GM18502 (cell line): ENCODE measurements at regions not wholly inside any gene's neighbourhood (a gene's known extent, or its start where the extent isn't known, plus 50 kb on each side); places are given as distances from the start of the nearest gene placed in this dataset.

Experiments
- ATAC-seq: cut with Tn5 transposase; IDR thresholded peaks from one replicate; pipeline ENCODE4 v1.9.1; 2021; ENCODE audit warnings: mild to moderate bottlenecking; ENCODE audit not compliant: unreplicated experiment, poor library complexity

DNA sequence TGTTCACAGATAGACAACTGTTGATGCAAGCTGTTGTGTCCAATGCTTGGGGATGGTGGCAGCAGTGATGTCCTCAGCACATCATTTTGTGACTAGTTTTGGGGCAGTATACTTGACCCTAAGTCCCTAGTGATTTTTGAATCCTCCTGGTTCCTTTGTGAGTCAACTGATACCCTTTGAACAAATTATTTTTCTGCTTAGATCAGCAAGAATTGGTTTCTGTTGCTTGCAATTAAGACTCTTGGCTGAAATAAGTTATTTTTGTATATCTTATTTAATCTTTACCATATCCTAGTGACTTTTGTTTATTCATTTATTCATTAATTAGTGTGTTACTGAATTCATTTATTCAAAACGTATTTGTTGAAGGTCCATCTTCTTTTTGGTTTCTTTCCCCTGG is 392.0 kb upstream of the SGCD start:
- no peak for ATAC-seq

DNA sequence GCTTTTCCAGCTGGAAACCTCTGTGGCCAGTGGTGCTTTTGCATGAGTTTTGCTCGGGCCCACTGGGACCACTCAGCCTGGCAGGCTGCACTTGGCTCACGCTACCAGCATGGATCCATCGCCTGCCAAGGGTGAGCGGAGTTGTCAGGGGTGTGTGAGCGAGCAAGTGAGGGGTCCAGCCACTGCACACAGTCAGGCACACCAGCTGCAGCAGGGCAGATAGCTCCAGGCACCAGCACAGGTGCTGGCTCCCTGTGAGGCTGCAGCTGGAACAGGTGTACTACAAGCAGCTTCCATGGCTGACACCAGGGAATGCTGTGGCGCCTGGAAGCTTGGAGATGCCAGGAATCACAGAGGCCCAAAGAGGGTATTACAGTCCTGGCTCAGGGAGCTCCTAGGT is 391.2 kb upstream of the SGCD start:
- ATAC-seq: no peak

DNA sequence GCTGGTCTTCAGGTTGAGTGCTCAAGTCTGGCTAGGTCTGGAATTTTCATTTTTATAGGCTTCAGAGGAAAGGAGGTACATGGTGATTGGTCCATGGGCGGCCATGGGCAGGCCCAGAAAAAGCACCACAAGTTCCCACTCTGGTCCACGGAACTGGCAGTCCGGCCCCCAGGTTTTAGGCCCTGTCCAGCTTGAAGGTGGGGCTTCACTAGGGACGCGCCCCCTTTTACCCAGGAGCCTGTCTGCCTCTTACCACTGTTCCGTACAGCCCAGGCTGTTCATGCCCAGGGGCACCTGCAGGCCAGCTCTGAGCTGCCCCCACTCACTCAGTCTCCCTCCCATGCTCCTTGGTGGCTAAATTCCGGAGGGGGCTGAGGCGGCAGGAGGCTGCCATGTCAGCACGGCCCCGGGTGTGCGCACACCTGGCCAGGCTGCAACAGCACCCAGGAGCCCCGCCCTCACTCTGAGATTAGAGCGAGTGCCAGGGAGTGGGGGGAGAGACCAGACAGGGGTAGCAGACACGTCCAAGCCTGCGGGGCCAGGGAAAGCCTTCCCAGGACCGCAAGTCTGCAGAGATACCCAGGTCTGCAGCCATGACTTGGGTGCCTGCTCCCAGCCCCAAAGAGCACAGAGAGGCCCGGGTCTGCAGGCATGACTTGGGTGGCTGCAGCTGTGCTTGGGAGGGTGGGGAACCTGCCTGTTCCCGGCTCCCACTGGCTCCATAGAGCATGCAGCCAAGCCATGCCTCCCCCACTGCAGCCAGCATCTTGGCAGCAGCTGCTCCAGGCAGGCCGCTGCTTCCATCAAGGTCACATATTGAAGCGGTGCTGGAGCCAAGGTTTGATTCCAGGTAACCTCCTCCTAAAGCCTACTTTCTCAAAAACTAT is 390.2 kb upstream of the SGCD start:
- no peak for ATAC-seq

- ATAC-seq: no peak
Observed at GRCh38 chr5:155938051-155938450, 388.9 kb upstream of the SGCD start.

- no peak for ATAC-seq
Observed at GRCh38 chr5:155941340-155941739, 385.6 kb upstream of the SGCD start.

GRCh38 chr5:155943516-155944407 is 383.2 kb upstream of the SGCD start:
- ATAC-seq: peak; percentile 95

GRCh38 chr5:155947394-155948062 is 379.4 kb upstream of the SGCD start:
- no peak for ATAC-seq

GRCh38 chr5:155948576-155948975 is 378.4 kb upstream of the SGCD start:
- ATAC-seq: no peak

DNA sequence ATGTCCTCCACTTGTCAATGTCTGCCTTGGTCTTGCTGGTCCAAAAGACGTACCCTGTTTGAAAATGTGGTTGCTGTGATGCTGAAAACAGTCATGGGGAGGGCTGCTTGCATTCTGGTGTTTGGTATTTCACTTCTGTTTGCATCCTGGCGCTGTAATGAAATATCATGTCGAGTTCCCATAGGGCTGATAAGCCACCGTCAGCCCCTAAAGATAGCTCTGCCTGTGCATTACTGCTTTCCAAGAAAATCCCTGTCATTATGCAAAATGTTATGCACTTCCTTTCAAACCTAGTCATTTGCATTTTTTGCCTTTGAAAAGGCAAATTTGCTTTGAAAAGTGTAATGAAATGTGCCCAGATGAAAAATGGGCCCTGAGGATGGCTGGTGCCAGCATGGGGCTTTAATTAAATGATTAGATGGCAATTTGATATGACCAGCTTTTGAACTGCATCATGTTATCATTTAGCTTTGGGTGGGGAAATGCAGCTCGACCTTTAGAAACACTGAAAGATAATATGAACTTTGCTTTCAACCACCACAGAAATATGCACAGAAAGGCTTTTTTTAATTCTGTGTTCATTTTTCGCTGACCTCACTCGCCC is 374.4 kb upstream of the SGCD start:
- ATAC-seq: no peak

- no peak for ATAC-seq
Observed at GRCh38 chr5:155953335-155953734, 373.6 kb upstream of the SGCD start.

- ATAC-seq: no peak
Observed at GRCh38 chr5:155954701-155955445, 372.1 kb upstream of the SGCD start.

GRCh38 chr5:155957884-155958283 is 369.1 kb upstream of the SGCD start:
- no peak for ATAC-seq

DNA sequence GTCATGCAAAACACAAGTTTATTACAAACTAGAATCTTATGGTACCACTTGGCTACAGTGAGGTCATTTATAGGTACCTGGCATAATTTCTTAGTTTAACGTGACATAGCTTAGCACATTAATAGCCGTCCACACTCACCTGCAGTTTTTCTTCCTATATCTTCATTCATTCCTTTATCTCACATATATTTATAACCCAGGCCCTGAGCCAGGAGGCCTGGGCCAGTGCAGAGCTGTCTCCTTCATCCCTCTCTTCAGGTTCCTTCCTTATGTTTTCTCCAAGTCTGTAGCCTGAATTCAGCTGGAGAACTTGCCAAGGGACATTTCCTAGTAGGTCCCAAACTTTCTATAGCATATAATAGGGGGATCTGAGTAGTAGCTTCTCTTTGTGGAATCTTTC is 367.9 kb upstream of the SGCD start:
- no peak for ATAC-seq

DNA sequence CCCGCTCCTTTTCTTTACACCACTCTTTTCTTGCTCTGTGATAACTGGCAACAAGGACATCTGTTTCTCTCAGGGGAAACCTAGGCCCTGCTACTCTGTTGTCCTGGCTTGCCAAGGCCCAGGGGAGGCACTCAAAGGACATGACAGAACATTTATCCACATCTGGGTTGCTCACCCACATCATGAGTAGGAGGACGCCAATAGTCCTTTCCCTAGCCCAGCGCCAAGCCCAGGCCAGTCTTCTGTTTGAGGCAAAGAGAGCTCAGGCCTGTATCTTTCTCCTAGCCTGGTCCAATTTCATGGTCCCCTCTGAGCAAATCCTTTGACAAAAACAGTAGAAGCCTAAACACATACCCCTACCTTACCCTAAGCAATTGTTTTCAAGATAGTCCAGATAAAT is 366.8 kb upstream of the SGCD start:
- ATAC-seq: no peak

DNA sequence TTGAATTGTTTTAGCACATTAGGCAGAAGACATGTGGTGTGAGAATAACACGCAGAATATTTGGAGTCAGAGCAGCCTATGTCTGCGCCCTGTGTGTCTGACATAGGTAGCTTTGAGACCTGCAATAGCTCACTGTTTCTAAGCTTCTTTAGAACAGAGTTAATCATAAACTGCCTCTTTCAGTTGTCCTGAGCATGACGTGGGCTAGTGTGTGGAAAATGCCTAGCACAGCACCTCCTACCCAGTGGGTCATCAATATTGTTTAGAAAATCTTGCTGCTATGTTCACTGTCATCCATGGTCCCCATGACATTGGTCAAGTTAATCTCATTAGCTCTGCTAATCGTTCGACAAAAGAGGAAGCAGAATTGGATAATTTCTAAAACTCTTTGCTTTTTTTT is 357.4 kb upstream of the SGCD start:
- no peak for ATAC-seq

DNA sequence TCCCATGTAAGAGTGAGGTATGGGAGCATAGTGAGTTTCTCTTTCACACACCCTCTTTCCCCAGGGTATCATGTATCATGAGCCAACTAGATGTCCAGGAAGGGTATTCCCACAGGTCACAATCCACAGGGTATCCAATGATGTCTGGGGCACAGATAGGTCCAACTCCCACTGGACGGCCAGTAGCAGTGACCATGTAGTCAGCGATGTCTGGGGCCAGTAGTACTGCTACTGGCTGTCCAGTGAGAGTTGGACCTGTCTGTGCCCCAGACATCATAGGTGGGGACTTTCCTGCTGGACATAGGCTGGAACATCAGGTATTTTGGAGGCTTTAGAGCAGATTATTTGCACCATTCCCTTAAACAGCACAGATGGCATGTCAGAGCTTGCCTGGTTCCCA is 352.6 kb upstream of the SGCD start:
- no peak for ATAC-seq

DNA sequence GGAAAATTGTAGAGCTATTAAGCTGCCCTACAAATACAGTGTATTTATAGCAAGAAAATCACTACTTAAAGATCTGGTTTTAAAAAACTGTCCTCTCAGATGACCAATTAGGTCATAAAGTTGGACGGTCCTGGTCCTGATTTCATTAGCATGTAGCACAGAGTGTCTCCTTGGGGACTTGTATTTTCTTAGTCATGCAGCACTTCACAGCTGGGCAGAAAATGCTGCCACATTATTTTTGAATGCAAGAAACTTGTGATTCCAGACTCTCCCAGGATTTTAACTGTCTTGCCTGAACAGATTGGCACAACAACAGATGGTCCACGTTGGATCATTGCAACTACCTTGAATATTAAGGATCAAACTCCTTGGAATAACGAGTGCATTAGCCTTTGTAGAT is 348.1 kb upstream of the SGCD start:
- ATAC-seq: no peak

DNA sequence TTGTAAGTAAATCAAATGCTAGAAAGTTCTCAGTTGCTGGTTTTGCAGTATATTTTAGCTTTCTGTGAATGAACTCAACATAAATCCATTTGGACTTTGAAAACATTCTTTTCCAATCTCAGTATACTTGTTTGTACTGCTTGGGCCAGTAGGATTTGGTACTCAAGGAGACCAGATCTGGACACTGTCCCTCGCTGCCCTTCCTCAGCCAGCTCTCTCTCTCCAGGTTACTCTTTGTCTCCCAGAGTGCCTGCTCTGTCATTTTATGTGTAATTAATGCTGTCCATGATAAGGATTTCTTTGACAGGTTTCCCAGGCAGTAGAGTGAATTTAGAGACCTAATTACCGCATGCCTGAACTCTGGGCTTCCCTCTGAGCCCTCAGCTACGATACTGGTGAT is 344.6 kb upstream of the SGCD start:
- ATAC-seq: no peak

- ATAC-seq: no peak
Observed at GRCh38 chr5:155983954-155984353, 343.0 kb upstream of the SGCD start.
